ENCODE measurements at regions not wholly inside any gene's neighbourhood (a gene's known extent, or its start where the extent isn't known, plus 50 kb on each side); places are given as distances from the start of the nearest gene placed in this dataset.
"Not testable (repeated sequence)": the region's sequence is repeated elsewhere in the genome, so short reads cannot be mapped to it uniquely, and the experiment has no call there.

DNA sequence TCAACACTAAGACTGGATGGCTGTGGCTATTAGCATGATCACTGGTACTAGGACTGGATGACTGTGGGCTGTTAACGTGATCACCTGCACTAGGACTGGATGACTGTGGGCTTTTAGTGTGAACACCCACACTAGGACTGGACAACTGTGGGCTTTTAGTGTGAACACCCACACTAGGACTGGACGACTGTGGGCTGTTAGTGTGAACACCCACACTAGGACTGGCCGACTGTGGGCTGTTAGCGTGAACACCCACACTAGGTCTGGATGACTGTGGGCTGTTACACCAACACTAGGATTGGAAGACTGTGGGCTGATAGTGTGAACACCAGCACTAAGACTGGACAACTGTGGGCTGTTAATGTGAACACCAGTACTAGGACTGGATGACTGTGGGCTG lies 329.2 kb downstream of the OSTF1 start:
- no peak for DNase-seq

DNA sequence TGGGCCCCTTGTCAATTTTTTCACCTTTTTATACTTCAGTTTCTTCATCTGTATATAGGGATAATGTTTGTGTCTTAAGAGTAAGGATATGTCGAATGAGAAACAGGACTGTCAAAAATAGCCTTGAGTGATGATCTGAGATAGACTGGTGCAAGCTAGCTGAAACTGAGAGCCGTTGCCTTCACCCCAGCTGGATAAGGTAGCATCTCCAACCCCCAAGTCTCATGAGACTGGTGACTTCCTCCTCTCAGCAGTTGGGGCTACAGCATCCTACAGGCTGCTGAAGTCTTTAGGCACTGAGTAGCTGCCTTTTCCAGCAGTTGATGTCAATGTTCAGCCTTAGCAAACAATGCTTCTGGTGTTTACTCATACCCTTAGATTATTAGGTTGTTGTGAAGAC lies 330.2 kb downstream of the OSTF1 start:
- DNase-seq = no peak

DNA sequence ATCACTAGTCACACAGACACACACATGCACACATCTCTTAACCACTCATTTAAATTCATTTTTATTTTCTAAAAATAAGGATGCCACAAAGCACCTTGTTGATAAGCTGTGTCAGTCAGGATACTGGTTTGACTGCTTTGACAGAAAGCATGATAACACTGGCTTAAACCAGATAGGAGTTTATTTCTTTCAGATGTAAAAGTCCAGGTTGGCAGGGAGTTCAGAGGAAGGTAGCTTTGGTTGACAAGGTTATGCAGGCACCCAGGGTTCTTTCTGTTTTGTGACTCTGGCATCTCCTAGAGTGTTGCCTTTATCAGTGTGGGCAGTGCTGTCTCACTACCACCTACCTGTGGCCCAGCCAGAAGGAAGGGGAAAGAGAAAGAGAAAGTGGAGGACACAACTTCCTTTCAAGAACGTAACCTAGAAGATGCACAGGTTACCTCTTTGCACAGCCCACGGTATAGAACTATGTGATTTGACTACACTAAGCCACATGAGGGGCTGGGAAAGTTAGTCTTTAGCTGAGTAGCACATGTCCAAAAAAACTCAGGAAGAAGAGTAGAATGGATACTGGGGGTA lies 334.7 kb downstream of the OSTF1 start:
- DNase-seq = no peak

DNA sequence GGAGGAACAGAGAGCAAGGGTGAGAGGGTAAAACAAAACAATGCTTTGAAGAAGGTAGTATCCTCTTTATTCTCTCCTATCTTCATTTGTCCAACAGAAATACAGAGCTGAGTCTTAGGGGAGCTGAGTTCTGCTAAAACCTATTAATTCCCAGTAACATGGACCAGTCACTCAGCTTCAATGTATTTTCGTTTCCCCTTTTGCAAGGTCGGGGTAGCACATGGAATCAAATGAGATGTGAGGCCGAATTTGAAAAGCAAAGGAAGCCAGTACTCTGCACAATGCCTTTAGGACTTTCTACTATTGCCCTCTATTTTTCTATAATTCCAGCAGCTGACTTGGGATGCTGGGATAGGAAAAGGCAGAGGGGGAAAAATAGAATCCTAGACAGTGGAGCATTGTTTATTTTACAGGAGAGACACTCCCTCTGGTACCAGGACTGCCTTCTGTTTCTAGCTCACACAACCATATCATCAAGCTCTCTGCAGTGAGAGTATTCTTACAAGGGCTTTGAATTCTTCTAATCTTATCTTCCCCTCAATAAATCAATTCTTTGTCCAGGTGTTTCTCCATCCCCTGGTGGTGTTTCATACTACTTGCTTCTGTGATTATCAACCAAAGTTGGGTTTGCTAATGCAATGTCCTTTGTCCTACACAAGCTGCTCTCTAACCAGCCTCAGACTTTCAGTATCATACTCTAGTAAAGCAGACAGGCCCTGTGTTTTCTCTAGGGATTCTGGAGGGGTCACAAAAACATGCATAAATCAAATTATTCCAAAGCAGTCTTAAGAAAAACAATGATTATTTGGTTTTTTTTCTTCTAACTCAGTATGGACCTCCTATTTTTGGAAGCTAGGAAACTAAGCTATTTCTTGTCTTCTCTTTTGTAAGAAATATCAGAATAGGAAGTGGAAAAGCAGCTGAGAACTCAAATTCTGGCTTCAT lies 341.5 kb downstream of the OSTF1 start:
- DNase-seq = no peak

DNA sequence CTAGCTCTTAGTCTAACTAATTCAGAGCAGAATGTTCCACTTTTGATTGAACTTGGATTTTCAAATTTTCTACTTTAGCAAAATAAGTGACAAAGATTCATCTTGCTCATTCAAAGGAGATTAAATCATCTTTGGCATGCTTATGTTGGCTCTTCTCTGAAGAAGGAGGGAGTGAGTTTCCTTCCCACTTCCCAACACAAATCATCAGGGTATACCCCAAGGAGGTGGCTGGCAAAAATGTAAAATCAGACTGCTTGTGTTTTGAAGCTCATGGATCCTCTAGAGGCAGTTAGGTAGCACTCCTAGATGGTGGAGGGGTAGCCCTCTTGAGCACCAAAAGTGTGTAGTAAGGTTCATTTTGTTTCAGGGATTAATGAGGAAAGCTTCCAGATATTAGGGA lies 343.1 kb downstream of the OSTF1 start:
- no peak for DNase-seq

DNA sequence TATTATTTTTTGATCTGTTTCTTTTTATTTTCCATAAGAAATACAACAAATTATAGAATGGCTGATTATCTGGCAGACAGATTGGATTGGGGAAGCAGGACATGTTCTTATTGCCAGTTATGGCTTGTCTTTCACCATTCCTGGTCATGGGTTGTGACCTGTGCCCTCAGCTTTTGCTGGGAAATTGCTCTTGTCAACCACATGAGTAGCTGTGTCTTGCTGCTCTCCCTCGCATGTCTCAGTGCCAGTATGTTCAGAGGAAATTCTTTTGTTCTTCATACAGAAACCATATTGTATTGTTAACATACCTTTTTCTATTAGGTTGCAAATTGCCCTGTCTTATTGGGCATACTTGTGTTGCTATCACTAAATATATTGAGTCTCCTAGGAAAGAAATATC lies 344.1 kb downstream of the OSTF1 start:
- DNase-seq = no peak

DNA sequence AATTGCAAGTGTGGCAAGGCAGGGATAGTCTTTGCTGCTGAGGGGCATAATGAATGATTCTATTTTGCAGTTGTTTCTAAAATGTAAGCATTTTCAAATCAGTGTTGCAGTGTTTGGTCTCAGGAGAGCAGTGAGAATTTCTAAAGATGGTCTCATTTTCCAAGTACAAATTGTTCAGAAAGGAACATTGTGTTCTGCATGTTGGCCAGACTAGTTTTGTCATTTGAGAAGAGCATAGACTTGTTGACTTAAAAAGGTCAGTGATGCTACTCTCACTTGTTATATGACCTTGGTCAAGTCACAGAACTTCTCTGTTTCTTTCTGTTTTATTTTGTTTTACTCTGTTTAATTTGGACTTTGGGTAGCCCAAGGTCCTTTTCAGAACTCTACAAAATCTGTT lies 344.6 kb downstream of the OSTF1 start:
- no peak for DNase-seq

DNA sequence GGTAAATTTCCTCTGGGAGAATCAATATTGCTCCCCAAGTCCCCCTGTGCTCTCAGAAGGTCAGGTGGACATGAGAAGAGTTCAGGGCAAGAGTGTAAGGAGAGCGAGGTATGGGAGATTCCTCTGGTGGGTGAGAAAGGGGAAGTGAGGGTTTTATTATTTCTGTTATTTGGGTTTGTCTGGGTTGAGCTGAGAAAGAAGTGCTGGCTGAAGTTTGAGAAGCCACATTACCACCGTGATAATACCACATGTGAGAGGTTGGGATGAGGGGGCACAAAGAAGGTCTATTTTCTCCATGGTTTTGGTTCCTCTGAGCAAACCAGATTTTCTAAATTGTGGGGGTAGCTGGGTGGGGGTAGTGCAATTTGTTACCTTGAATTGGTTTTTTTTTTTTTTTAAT lies 350.4 kb downstream of the OSTF1 start:
- DNase-seq = no peak

DNA sequence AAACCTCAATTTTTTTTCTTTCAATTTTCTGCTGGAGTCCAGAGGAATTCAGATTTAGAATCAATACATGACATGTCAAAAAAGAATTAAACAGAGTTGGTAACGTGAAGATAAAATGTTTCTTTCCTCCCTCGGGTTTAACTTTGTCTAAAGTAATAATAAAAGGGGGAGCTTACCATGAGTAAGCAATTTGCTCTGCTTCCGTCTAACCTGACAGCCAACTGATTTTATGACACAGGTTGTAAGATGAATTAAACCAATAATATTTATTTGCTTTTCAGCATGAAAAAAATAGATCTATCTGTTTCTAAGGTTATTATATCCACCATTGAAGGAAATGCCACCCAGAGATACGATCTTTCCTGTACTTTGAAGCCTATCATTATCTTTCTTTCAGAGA lies 352.6 kb downstream of the OSTF1 start:
- no peak for DNase-seq

DNA sequence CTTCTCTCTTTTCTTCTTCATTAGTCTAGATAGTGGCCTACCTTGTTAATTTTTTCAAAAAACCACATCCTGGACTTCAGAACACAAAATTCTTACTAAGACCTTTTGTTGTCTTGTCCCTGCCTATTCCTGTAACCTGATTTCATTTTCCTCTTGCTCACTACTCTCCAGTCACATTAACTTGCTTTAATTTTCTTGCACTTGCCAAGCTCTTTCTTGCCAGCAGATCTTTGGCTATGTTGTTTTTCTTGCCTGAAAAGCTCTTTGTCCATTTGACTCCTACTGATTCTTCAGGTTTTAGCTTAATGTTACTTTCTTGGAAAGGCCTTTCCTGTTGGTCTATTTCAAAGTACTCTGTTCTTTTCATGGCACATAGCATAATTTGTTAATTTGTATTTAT lies 356.8 kb downstream of the OSTF1 start:
- DNase-seq = no peak

DNA sequence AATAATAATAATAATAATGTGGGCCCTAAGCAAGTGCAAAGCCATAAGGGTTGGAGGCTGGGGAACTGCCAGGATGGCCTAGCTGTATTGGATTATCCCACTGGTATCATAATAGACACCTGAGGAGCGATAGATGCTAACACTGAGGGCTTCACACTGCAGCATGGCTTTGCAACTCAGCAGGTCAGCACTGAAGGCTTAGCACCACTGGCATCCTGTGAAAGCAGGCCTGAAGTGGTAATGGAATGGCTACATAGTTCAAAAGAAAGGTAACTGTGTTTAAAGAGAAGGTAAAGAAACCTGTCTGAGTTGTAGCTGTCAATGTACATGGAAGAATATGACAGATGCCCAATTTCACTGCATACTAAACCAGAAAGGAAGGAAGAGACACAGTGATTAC lies 359.0 kb downstream of the OSTF1 start:
- DNase-seq = no peak

DNA sequence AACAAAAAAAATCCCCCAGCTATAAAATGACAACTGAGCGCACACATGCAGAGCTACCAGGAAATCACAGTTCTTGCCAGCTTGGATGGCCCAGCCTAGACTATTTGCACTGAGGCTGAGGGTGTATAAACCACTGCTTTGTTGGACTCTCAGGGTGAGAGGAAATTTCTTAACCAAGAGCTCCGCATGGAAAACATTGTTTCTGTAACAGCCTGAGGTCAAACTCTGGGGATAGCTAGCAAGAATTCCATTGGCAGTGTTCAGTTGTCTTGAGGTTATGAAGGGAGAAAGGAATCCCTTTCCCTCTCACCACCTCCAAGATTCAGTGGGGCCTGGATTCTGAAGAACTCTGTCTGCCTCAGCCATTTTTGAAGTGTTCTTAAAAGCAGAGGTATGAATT lies 360.0 kb downstream of the OSTF1 start:
- no peak for DNase-seq

DNA sequence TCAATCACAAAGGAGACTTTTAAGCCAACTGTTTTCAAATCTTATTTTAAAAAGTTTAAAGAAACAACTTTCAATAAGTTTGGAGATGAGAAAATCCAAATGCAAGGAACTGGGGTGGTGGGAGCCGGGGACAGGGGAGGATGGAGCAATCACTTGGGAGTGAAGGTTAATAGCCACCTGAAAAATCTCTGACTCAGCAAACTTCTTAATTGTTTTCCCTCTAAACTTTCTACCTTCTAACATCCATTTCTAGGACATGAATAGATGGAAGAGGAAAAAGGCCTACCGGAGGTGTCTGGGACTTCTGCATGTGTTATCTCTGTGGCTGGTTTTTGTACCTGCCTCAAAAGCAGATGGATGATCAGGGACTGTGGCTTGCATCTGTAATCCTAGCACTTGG lies 360.6 kb downstream of the OSTF1 start:
- no peak for DNase-seq

DNA sequence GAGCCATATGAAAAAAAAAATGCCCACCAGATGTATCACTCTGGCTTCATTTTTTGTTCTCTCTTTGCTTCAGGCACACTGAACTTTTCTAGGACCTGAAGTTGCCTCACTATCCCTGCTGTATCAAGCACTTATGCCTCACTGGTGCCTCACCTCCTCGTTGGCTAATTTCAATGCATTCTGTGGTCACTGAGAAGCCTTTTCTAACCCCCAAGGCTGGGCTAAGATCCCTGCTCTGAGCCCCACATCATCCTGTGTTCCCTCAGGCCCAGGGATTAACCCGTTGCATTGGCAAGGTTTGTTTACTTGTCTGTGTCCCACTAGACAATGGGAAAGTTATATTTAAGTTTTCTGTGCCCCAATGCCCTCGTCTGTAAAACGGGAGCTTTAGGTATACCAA lies 362.7 kb downstream of the OSTF1 start:
- no peak for DNase-seq

DNA sequence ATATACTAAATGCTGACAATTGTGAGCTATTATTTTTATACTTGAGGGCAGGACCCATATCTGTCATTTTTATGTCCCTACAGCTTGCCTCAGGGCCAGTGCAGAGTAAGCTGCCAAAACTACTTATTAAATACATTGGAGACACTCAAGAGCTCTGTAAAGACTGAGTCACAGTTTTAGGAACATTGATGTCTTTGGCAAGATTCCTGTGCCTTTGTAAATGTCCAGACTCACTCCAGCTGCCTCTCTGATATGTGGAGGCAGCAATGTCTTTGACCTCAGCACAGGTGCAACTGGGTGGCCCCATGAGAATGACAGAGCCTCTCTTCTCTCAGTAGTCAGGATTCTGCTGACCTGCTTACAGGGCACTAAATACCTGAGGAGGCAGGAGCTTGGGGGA lies 363.2 kb downstream of the OSTF1 start:
- DNase-seq = no peak

DNA sequence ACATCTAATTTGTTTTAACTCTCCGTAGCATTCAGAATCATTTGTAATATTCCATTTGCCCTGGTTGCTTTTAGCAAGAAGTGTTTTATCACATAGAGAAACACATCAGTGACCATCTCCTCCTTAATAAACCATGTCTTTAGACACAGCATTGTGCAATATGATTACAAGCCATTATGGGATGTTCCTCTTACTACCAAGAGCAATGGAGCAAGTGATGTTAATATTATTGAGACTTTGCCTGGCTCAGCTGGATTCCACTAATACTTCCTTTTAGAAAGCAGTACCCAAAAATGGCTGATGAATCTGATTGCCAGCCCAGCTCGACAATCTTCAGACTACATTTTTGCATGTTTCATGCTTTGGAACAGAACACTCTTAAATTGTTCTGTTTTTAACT lies 364.2 kb downstream of the OSTF1 start:
- DNase-seq = no peak

DNA sequence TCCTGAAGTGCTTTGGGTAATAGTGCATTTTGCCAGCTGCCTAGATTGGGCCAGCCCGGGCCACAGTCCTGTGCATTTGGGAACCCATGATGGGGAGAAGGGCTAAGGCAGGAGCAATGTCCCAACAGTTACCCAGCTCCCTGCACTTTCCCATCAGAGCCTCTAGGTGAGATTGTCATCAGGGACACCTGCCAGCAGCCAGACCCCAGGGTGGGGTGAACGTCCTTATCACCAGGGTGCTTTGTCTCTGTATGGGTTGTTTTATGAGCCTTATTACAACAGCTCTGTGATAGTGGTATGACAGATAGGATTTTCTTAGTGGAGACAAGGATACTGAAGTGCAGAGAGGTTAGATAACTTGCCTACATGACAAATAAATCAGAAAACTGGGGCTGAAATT lies 365.7 kb downstream of the OSTF1 start:
- no peak for DNase-seq

DNA sequence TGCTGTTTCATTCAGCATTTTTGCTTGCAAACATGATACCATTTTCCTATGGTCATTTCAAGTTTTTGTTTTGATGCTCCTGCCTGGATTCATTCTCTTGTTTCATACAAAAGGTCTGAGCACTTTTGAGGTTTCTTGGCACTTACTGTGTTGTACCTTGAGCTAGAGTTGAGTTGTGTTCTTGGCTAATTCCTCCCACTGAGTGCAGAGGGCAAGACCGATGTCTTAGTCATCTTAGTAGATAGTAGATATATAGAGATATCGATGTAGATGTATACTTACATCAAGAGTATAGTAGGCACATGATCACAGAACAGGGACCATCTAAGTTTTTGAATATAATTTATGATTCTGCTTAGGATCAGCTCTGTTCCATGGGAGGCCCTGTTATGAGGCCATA lies 366.6 kb downstream of the OSTF1 start:
- DNase-seq = no peak

DNA sequence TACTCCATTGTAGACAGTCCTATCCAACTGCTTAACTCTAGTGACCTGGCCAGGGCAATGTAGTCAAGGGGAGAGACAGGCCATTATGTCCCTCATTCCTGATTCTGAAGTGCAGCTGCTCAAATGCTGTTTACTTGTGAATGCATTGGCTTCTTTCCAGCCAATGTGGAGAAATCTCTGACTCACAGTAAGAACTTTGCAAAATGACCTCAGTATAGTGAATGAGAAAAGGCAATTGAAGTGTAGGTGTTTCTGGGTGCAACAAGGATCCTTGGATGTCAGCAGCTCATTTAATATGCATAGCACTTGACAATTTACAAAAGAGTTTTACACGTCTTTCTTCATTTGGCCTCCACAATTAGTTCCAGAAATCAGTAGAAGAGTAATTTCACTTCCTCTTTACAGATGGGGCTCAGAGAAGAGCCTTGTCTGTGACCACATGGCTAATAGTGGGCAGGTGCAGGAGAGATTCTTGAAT lies 367.2 kb downstream of the OSTF1 start:
- no peak for DNase-seq

DNA sequence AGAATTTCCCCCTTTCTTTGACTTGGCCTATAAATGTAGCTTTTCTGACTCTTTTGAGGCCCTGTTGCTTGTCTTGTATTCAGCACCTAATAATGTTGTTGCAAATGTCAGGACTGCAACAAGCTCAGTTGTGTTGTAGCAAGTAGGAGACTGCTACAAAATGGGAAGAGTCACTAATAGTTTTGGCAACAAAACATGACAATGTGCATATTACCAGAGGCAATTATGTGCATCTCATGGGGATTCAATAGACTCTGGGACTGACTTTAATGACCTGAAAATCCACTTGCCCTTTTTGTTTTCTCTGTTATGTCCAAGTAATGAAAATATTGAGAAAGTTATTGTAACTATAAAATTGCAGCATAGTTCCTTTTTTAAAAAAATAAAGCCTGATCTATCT lies 368.4 kb downstream of the OSTF1 start:
- DNase-seq = no peak

DNA sequence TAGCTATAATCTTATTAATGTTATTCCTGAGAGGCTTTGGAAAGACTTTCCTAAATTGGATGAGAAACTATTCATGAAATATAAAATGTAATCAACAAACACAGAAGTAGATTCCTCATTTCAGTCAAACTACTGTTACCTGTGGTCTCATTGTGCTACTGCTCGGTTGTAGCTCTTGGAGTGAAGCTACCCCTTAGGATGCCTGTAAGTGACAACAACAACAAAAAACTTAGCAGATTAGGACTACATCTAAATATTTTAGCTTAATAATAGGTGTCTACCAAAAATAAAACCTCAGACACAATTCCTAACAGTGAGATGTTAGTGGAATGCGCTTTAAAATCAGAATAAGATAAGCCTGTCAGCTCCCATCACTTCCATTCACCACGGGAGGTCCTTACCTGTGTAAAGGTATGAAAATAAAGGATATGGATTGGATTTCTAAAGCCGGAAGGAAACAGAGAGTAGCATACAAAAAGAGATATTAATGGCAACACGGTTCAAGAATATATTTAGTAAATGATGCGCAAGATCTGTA lies 369.2 kb downstream of the OSTF1 start:
- DNase-seq = no peak

DNA sequence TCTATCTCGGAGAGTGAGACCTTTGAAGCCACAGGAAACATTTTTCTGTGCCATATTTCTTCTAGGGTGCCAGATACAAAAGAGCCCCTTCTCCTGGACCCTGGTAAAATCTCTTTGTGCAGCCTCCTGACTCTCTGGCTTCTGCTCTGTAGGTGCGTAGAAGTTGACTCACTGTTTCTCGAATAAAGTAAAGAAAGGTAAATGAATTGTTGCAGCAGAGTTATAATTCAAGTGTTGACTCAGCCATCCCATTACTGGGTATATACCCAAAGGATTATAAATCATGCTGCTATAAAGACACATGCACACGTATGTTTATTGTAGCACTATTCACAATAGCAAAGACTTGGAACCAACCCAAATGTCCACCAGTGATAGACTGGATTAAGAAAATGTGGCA lies 371.0 kb downstream of the OSTF1 start:
- DNase-seq = not testable (repeated sequence)

DNA sequence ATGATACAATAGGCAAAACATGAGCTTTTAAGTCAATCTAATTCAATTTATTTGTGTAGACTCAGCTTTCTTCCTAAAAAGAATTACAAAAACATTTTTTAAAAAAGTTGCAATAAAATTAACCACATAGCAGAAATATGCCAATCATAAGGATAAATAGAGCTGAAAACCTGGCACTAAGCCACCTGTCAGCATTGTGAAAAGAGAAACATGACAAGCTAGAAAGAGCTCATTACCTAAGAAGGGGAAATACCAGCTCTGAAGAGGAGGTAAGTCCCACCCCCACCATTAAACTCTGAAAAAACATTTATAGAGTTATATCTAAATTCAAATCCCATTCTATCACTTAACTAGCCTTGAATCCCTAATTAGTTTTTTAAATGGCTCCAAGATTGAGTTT lies 372.9 kb downstream of the OSTF1 start:
- no peak for DNase-seq

DNA sequence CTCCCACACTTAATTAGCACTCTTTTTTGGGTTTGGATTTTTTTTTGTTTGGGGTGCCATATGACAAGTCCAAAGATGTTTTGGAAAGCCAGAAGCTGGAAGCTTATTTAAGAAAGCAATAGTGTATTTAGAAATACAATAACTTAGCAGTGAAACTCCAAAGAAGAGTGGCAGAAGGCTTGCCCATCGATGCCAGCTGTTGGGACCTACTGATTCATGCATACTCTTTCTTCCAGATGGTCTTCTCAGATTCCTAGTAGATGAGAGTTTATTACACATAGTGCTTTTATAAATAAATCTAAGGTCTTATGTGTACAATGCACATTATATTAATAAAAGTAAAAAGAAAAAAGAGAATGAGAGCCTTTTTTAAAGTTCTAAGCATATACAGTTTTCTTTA lies 374.6 kb downstream of the OSTF1 start:
- no peak for DNase-seq
